Activated naive CD4-positive, alpha-beta T cell treated with anti-CD3 and anti-CD28 coated beads for 36 hours (primary cell): ENCODE measurements at regions not wholly inside any gene's neighbourhood (a gene's known extent, or its start where the extent isn't known, plus 50 kb on each side); places are given as distances from the start of the nearest gene placed in this dataset.
"Not testable (repeated sequence)": the region's sequence is repeated elsewhere in the genome, so short reads cannot be mapped to it uniquely, and the experiment has no call there.

Source experiments
- CTCF ChIA-PET: fragments of 350-600 bp; sonication (Branson Sonifier 250); formaldehyde crosslinking; loops from one replicate; lab custom pipeline; 2021; ENCODE audit warnings: antibody characterized with exemption; lab: Charles Lee
- DNase-seq: peaks from one replicate; pipeline ENCODE4 v3.0.0-alpha.2; 2020
- H3K27ac Mint-ChIP-seq: one replicate; pipeline ENCODE4 v1.8.0; 2021; ENCODE audit warnings: mild to moderate bottlenecking, mixed read lengths
- H3K27me3 Mint-ChIP-seq: one replicate; pipeline ENCODE4 v1.8.0; 2021; ENCODE audit warnings: low read depth, mixed read lengths
- H3K36me3 Mint-ChIP-seq: one replicate; pipeline ENCODE4 v1.8.0; 2021; ENCODE audit warnings: low read depth, mixed read lengths
- H3K4me1 Mint-ChIP-seq: one replicate; pipeline ENCODE4 v1.8.0; 2021; ENCODE audit warnings: low read depth, mixed read lengths
- H3K4me3 Mint-ChIP-seq: one replicate; pipeline ENCODE4 v1.8.0; 2021; ENCODE audit warnings: mild to moderate bottlenecking, moderate library complexity, mixed read lengths
- H3K9me3 Mint-ChIP-seq: one replicate; pipeline ENCODE4 v1.8.0; 2021; ENCODE audit warnings: mixed read lengths
- intact Hi-C: fragments of 100-400 bp; cut with micrococcal nuclease; formaldehyde crosslinking; loops from one replicate; pipeline ENCODE4 v1.15.1; 2023

DNA sequence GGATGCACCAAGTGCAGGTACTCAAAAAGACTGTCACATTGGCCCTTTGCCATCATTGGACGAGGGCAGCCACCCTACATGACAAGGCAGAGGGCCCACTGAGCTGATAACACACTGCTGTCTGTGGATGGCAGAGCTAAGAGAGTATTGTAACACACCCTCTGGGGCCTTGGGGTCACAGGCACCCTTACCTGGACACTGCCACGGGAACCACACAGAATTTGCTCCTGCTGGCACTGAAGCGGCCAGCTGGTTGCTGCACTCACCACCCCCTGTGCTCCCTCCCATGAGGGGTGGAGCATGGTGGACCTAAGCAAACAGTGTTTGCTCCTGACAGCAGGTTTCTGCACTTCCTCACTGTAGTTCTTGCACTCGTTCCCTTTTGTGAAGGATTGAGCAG lies 208.2 kb upstream of the SGO1 start:
- no peak for DNase-seq
- Mint-ChIP-seq H3K4me1 (no peaks in the 10 kb centered on the region), H3K9me3 (peaks cover 2% of the 10 kb centered on the region), H3K4me3 (no peak overlapping the region), H3K27ac (no peak overlapping the region), H3K36me3 (no peaks in the 10 kb centered on the region), H3K27me3 (no peaks in the 10 kb centered on the region)
- intact Hi-C loops, result no loop called here
- CTCF ChIA-PET, result no interaction called here

DNA sequence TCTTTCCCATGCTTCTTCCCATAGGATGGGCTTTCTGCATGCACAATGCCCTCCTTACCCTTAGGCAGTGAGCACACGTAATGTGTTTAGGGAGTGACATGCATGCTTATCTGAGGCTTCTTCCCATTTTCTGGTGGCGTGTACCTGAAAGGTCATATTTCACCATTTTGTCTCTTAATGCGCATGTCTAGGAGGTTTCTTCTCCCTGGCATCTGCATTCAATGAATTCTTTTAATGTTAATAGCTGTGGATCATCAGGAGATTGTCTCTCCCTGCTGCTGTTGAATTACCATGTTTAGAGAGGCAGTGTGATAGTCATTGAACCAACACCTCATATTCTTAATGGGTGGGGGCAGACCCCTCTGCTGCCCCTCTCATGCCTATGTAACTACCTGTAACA lies 205.6 kb upstream of the SGO1 start:
- Mint-ChIP-seq H3K4me1 (no peaks in the 10 kb centered on the region), H3K27ac (no peak overlapping the region), H3K36me3 (no peaks in the 10 kb centered on the region), H3K9me3 (peaks cover 2% of the 10 kb centered on the region), H3K27me3 (no peaks in the 10 kb centered on the region), H3K4me3 (no peak overlapping the region)
- CTCF ChIA-PET, result no interaction called here
- intact Hi-C loops, result no loop called here
- no peak for DNase-seq

DNA sequence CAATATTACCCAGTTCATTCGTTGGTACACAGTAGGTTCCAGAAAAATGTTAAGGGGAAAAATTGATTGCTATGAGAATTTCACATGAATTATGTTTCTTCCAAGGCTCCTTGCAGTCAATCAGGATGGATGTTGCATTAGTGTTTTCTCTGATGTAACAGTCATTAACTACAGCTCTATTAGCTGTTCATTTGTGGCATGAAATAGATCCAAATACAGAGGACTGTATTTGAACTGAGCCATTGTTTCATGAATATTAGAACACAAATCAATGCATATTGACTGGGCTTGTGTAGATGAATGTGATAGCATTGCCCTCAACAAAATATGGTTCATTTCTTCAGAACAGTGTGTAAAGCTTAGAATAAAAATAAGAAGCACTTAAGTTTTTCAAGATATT lies 203.0 kb upstream of the SGO1 start:
- intact Hi-C loops, result no loop called here
- H3K27me3 Mint-ChIP-seq, result no peaks in the 10 kb centered on the region
- H3K36me3 Mint-ChIP-seq, result no peaks in the 10 kb centered on the region
- H3K4me1 Mint-ChIP-seq, result no peaks in the 10 kb centered on the region
- H3K4me3 Mint-ChIP-seq, result no peak overlapping the region
- CTCF ChIA-PET, result no interaction called here
- DNase-seq, result no peak
- H3K27ac Mint-ChIP-seq, result no peak overlapping the region
- H3K9me3 Mint-ChIP-seq, result peaks cover 2% of the 10 kb centered on the region

DNA sequence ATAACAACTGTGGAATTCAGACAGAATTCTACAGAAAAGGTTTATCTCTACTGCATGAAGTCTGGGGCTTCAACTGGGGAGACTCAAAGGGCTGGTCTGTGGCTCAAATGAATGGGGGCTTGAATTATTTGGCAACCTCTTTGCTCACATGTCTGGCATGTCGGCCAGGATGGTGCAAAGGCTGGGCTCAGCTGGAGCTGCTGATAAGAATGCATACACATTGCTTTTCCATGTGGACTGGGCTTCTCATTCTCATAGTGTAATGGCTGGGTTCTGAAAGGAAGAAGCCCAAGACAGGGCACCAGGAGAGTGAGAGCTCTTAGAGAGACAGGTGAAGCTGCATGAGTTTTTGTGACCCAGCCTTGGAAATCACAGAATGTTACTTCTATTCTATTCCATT lies 194.3 kb upstream of the SGO1 start:
- H3K9me3 Mint-ChIP-seq, result no peaks in the 10 kb centered on the region
- intact Hi-C loops, result no loop called here
- no peaks in the 10 kb centered on the region for H3K27me3 Mint-ChIP-seq
- no peak overlapping the region for H3K4me3 Mint-ChIP-seq
- H3K27ac Mint-ChIP-seq, result no peak overlapping the region
- no peak for DNase-seq
- H3K36me3 Mint-ChIP-seq, result no peaks in the 10 kb centered on the region
- CTCF ChIA-PET, result no interaction called here
- H3K4me1 Mint-ChIP-seq, result no peaks in the 10 kb centered on the region

DNA sequence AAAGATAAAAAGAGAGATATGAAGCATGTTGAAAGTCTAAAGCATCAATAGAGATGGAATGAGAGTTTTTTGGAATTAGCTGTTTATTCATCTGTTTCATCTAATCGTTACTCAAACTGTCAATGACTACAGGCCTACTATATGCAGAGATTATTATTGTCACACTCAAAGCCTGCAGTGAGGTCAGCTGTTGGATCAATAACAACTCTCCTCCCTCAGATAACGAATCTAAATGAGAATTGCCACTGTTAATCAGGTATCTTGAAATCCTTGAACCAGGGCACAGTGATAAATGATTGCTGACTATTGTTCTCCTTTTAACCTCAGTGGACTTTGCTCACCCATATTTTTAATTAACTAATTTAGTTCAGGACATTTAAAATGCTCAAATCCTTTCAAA lies 192.3 kb upstream of the SGO1 start:
- no peak overlapping the region for H3K4me3 Mint-ChIP-seq
- CTCF ChIA-PET, result no interaction called here
- intact Hi-C loops, result no loop called here
- no peaks in the 10 kb centered on the region for H3K36me3 Mint-ChIP-seq
- no peaks in the 10 kb centered on the region for H3K27me3 Mint-ChIP-seq
- no peak overlapping the region for H3K27ac Mint-ChIP-seq
- H3K9me3 Mint-ChIP-seq, result no peaks in the 10 kb centered on the region
- DNase-seq, result no peak
- H3K4me1 Mint-ChIP-seq, result no peaks in the 10 kb centered on the region

DNA sequence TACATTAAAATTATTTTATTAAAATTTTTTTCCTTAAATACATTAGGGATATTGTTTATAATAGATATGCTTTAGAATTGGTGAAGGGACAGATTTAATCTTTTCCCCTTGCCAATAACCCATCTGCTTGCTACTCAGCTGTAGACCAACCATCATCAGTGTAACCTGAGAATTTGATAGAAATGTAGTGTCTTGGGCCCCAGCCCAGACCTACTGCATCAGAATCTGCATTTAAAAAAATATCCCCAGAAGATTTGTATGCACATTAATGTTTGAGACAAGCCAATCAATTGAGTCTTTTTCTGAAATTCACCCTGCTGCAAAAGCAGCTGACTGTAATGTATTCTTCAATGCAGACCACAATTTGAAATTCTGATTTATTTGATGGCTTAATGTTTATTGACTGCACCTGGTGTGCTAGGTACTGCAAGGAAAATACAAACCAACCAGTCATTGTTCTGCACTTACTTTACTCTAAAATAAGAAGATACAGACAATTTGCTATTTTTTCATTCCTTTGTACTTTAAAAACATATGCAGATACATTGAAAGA lies 190.7 kb upstream of the SGO1 start:
- no peaks in the 10 kb centered on the region for H3K36me3 Mint-ChIP-seq
- no peaks in the 10 kb centered on the region for H3K9me3 Mint-ChIP-seq
- intact Hi-C loops, result no loop called here
- H3K27ac Mint-ChIP-seq, result no peak overlapping the region
- DNase-seq, result no peak
- no peaks in the 10 kb centered on the region for H3K4me1 Mint-ChIP-seq
- CTCF ChIA-PET, result no interaction called here
- H3K4me3 Mint-ChIP-seq, result no peak overlapping the region
- H3K27me3 Mint-ChIP-seq, result no peaks in the 10 kb centered on the region

DNA sequence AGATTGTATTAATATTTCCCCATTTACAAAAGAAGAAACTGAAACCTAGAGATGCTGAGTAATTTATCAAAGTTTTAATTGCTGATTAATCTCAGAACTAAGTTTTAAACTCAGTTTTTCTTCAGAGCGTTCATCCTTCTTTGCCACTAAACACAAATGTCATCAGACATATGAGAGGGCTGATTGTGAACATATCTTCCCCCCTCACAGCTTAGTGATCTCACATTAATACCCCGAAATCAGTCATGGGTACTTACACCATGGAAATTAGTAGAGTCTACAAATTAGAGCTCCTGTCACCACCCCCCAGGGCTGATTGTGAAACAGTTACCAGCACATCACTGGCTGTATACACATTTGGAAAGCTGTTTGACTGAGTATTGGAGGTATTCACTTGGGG lies 189.3 kb upstream of the SGO1 start:
- Mint-ChIP-seq H3K27ac (no peak overlapping the region), H3K4me1 (no peaks in the 10 kb centered on the region), H3K36me3 (no peaks in the 10 kb centered on the region), H3K9me3 (no peaks in the 10 kb centered on the region), H3K27me3 (no peaks in the 10 kb centered on the region), H3K4me3 (no peak overlapping the region)
- CTCF ChIA-PET, result no interaction called here
- DNase-seq, result no peak
- intact Hi-C loops, result no loop called here

DNA sequence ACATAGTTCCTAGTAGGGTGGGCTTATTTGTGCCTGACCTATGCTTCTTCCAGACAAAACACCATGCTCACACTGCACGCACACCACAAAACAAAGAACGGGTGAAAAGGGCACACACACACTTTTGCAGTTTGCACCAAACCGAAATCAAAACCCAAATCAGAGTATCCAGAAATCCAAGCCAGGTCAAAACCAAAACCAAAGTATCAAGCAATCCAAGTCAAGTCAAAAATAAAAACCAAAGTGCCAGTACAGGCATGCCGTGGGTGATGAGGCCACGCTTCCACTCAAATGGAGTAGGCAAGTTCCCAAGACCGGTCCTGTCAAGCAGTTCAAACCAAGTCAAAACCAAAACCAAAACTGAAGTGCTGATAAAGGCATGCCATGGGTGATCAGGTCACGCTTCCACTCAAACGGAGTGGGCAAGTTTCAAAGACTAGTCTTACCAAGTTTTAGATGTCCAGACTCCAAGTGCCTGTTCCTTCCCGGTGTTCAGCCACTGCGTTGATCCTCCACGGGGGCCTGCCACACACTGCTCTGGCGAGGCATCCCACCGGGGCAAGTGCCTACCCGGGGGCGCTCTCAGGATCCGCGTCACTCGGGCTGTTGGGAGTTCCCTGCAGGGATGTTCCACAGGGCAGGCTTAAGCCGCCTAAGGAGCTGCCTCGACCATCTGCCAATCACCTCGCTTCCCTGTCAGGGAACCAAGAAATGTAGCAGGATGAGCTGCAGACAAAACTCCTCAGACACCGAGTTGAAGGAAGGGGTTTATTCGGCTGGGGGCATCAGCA lies 184.5 kb upstream of the SGO1 start:
- intact Hi-C loops, H3K9me3 Mint-ChIP-seq, H3K36me3 Mint-ChIP-seq, H3K27me3 Mint-ChIP-seq, H3K27ac Mint-ChIP-seq, H3K4me1 Mint-ChIP-seq, H3K4me3 Mint-ChIP-seq, CTCF ChIA-PET, DNase-seq: not testable (repeated sequence)

DNA sequence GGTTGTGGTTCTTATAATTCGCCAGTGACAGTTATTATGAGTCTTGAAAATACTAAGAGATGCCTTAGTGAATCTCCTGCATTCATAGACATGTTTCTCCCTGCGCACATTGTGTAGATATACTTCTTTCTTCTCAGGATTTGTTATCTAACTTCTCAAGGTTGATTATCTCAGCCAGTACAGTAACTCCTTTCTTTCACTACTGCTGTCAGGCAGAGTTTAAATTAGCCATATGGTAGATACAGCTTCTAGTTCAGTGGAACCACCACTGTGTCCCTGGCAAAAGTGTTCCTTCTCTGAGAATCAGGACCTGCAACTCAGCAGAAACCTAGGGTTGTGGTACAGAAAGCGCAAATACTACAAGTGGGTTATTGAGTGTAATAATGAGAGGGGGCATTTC lies 175.0 kb upstream of the SGO1 start:
- H3K36me3 Mint-ChIP-seq, result peaks cover 1% of the 10 kb centered on the region
- no peak overlapping the region for H3K27ac Mint-ChIP-seq
- H3K4me3 Mint-ChIP-seq, result no peak overlapping the region
- H3K9me3 Mint-ChIP-seq, result peaks cover 9% of the 10 kb centered on the region
- H3K4me1 Mint-ChIP-seq, result no peaks in the 10 kb centered on the region
- intact Hi-C loops, result no loop called here
- no peak for DNase-seq
- H3K27me3 Mint-ChIP-seq, result no peaks in the 10 kb centered on the region
- CTCF ChIA-PET, result no interaction called here

DNA sequence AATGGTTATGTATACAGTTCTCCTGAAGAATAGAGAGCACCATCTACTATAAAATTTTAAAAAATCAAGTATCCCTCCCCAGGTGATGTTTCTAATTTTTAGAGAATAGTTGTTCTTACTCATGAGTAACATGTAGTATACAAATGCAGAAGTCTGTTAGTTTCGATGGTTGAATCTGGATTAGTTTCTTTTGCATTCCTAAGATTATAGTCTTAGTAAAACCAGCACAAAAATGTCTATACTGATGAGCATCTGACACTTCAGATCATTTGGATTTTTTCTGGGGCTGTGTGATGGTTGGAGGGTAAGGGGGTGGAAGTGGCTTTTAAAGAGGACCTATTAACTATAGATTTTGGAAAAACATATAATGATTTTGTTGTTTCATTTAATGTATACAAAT lies 167.3 kb upstream of the SGO1 start:
- no peak for DNase-seq
- Mint-ChIP-seq H3K36me3 (no peaks in the 10 kb centered on the region), H3K4me1 (no peaks in the 10 kb centered on the region), H3K27me3 (no peaks in the 10 kb centered on the region), H3K9me3 (peaks cover 7% of the 10 kb centered on the region), H3K27ac (no peak overlapping the region), H3K4me3 (no peak overlapping the region)
- CTCF ChIA-PET, result no interaction called here
- intact Hi-C loops, result no loop called here

DNA sequence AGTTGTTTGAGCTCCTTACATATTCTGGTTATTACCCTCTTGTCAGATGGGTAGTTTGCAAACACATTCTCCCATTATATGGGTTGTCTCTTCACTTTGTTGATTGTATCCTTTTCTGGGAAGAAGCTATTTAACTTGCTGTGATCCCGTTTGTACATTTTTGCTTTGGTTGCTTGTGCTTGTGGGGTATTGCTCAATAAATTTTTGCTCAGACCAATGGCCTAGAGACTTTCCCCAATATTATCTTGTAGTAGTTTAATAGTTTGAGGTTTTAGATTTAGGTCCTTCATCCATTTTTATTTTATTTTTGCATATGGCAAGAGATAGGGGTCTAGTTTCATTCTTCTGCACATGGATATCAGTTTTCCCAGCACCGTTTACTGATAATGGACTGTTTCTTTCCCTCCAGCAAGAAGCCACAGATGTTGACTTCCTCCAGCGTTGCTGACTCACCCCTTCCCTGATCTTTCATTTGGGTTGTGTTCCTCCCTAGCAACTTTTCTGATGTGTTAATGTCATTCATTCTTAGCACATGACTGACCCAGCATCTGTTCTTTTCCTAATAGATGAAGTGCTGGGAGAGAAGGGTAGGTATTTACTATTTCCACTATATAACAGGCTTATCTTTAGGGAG lies 166.7 kb upstream of the SGO1 start:
- CTCF ChIA-PET, result no interaction called here
- no peak for DNase-seq
- no peak overlapping the region for H3K4me3 Mint-ChIP-seq
- no peaks in the 10 kb centered on the region for H3K27me3 Mint-ChIP-seq
- H3K27ac Mint-ChIP-seq, result no peak overlapping the region
- H3K4me1 Mint-ChIP-seq, result no peaks in the 10 kb centered on the region
- peaks cover 2% of the 10 kb centered on the region for H3K9me3 Mint-ChIP-seq
- intact Hi-C loops, result no loop called here
- H3K36me3 Mint-ChIP-seq, result no peaks in the 10 kb centered on the region

DNA sequence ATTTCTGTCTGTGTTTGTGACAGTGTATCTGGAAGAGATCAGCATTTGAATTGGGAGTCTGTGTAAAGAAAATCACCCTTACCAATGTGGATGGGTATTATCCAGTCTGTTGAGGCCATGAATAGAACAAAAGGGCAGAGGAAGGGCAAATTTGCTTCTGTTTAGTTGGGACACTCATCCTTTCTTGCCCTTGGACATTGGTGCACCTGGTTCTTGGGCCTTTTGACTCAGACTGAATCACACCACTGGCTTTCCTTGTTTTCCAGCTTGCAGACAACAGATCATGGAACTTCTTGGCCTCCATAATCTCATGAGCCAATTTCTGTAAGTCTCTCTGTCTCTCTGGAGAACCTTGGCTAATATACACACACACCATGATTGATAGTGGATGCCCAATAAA lies 164.4 kb upstream of the SGO1 start:
- CTCF ChIA-PET, result interaction anchor here (0.6 kb wide), 2 partner anchors 466 to 552 kb away, joined by 3 read pairs; no protein-coding TSS in a partner anchor

DNA sequence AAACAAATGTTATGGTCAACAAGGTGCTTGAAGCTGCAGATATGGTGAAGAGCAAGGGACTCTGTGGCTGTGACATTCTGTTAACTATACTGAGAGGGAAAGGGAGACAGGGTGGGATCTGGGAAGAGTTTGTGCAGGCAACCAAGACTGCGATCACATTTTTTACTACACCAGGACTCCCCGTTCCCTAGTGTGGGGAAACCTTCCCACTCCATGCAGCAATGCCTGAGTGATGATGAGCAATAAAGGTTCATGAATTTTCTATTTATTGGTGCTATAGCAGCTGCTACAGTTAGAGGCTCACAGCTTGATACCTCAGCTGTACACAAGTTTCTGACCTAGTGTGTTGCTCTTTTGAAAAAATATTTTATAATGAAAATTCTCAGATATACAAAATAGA lies 160.9 kb upstream of the SGO1 start:
- DNase-seq, result no peak
- Mint-ChIP-seq H3K27ac (no peak overlapping the region), H3K27me3 (peaks cover 2% of the 10 kb centered on the region), H3K4me3 (no peak overlapping the region), H3K4me1 (peaks cover 6% of the 10 kb centered on the region), H3K36me3 (no peaks in the 10 kb centered on the region), H3K9me3 (no peaks in the 10 kb centered on the region)
- intact Hi-C loops, result loop anchor here (10.0 kb wide), 1 partner anchor 588 kb away; no protein-coding TSS in a partner anchor
- CTCF ChIA-PET, result no interaction called here

More for the DNA sequence above, 164.4 kb upstream of the SGO1 start:
- H3K27me3 Mint-ChIP-seq, result no peaks in the 10 kb centered on the region
- DNase-seq, result no peak
- no peak overlapping the region for H3K27ac Mint-ChIP-seq
- no peak overlapping the region for H3K4me3 Mint-ChIP-seq
- no peaks in the 10 kb centered on the region for H3K9me3 Mint-ChIP-seq
- H3K4me1 Mint-ChIP-seq, result no peaks in the 10 kb centered on the region
- H3K36me3 Mint-ChIP-seq, result no peaks in the 10 kb centered on the region
- intact Hi-C loops, result no loop called here
